C4-2B (cell line): ENCODE measurements at regions not wholly inside any gene's neighbourhood (a gene's known extent, or its start where the extent isn't known, plus 50 kb on each side); places are given as distances from the start of the nearest gene placed in this dataset.

Source experiments
- ZFX ChIP-seq: fragments of 450-650 bp; IDR thresholded peaks from 2 replicates; pipeline ENCODE4 v1.6.1; 2017
- TF ChIP-seq, protein P1 (sequence below): fragments of 450-650 bp; conservative IDR thresholded peaks from 2 replicates; pipeline ENCODE4 v1.5.1; 2017; ENCODE audit warnings: mild to moderate bottlenecking

DNA sequence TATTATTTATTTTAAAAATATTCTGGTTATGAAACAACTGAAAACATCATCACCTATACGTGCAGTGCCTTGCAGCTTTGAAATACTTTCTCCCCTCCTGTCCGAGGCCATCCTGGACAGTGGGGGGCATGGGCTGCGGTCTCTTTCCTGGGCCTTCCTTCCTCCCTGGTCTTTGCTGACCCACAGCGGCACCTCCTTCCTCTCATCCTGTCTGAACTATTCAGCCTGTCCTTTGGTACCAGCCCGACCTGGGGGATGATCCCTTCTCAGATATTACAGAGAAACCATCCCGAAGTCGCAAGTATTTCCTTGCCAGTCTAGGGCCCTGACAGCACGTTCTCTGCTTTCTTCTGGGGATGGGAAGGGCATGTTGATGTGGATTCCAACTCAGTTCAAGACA, 736.6 kb upstream of the HS6ST1 start:
- TF ChIP-seq, protein P1, sequence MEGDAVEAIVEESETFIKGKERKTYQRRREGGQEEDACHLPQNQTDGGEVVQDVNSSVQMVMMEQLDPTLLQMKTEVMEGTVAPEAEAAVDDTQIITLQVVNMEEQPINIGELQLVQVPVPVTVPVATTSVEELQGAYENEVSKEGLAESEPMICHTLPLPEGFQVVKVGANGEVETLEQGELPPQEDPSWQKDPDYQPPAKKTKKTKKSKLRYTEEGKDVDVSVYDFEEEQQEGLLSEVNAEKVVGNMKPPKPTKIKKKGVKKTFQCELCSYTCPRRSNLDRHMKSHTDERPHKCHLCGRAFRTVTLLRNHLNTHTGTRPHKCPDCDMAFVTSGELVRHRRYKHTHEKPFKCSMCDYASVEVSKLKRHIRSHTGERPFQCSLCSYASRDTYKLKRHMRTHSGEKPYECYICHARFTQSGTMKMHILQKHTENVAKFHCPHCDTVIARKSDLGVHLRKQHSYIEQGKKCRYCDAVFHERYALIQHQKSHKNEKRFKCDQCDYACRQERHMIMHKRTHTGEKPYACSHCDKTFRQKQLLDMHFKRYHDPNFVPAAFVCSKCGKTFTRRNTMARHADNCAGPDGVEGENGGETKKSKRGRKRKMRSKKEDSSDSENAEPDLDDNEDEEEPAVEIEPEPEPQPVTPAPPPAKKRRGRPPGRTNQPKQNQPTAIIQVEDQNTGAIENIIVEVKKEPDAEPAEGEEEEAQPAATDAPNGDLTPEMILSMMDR: no peak
- no peak for TF ChIP-seq ZFX
